ENCODE measurements at regions not wholly inside any gene's neighbourhood (a gene's known extent, or its start where the extent isn't known, plus 50 kb on each side); places are given as distances from the start of the nearest gene placed in this dataset.

- no peak for DNase-seq
- 82 to 84% methylated on average over 3 of the region's 3 CpGs for WGBS, 2 donors
- no peak overlapping the region for H3K4me3 ChIP-seq
- no peaks in the 10 kb centered on the region for H3K27me3 ChIP-seq
- H3K36me3 ChIP-seq: no peaks in the 10 kb centered on the region
- no peaks in the 10 kb centered on the region for H3K9me3 ChIP-seq
- no peaks in the 10 kb centered on the region for H3K4me1 ChIP-seq
- TF ChIP-seq CTCF (IDR thresholded peaks at IDR 0.05): no peak
- no peak for TF ChIP-seq EP300 (IDR thresholded peaks at IDR 0.05)
- H3K27ac ChIP-seq: no peak overlapping the region
- intact Hi-C loops (cut with DNase I): no loop called here
These were observed 870.4 kb downstream of the CDH8 start for GRCh38 chr16:61165797-61166196.

- 70 to 87% methylated on average over 4 of the region's 4 CpGs for whole genome bisulfite sequencing, 2 donors
- TF ChIP-seq CTCF (IDR thresholded peaks at IDR 0.05): no peak
- TF ChIP-seq EP300 (IDR thresholded peaks at IDR 0.05): no peak
- TF ChIP-seq POLR2AphosphoS5 (IDR thresholded peaks at IDR 0.05): no peak
- TF ChIP-seq POLR2A (IDR thresholded peaks at IDR 0.05): no peak
- no peaks in the 10 kb centered on the region for H3K27me3 ChIP-seq
- H3K4me1 ChIP-seq: no peaks in the 10 kb centered on the region
- no peak for DNase-seq
- no peak overlapping the region for H3K27ac ChIP-seq
- no peak overlapping the region for H3K4me3 ChIP-seq
- H3K36me3 ChIP-seq: no peaks in the 10 kb centered on the region
- intact Hi-C loops (cut with DNase I): no loop called here
- H3K9me3 ChIP-seq: peaks cover 0 to 3% (median 0%) of the 10 kb centered on the region in 4 donors
These were observed 885.9 kb downstream of the CDH8 start for GRCh38 chr16:61150351-61150750.

GRCh38 chr16:61149709-61150108, 886.5 kb downstream of the CDH8 start:
- no peak for DNase-seq
- Histone ChIP-seq H3K27me3 (no peaks in the 10 kb centered on the region), H3K27ac (no peak overlapping the region), H3K4me3 (no peak overlapping the region), H3K36me3 (no peaks in the 10 kb centered on the region), H3K9me3 (peaks cover 0 to 3% (median 0%) of the 10 kb centered on the region in 4 donors), H3K4me1 (no peaks in the 10 kb centered on the region)
- TF ChIP-seq EP300 (IDR thresholded peaks at IDR 0.05): no peak
- no peak for TF ChIP-seq CTCF (IDR thresholded peaks at IDR 0.05)
- no peak for TF ChIP-seq POLR2AphosphoS5 (IDR thresholded peaks at IDR 0.05)
- no peak for TF ChIP-seq POLR2A (IDR thresholded peaks at IDR 0.05)
- 65 to 67% methylated on average over 5 of the region's 5 CpGs for WGBS, 2 donors
- intact Hi-C loops (cut with DNase I): no loop called here

GRCh38 chr16:61148930-61149329, 887.3 kb downstream of the CDH8 start:
- DNase-seq: no peak
- H3K9me3 ChIP-seq: peaks cover 0 to 3% (median 0%) of the 10 kb centered on the region in 4 donors
- no peaks in the 10 kb centered on the region for H3K36me3 ChIP-seq
- 68 to 81% methylated on average over 3 of the region's 3 CpGs for WGBS, 2 donors
- H3K27ac ChIP-seq: no peak overlapping the region
- intact Hi-C loops (cut with DNase I): no loop called here
- no peaks in the 10 kb centered on the region for H3K4me1 ChIP-seq
- H3K4me3 ChIP-seq: no peak overlapping the region
- TF ChIP-seq EP300 (IDR thresholded peaks at IDR 0.05): no peak
- TF ChIP-seq CTCF (IDR thresholded peaks at IDR 0.05): no peak
- TF ChIP-seq POLR2AphosphoS5 (IDR thresholded peaks at IDR 0.05): no peak
- no peak for TF ChIP-seq POLR2A (IDR thresholded peaks at IDR 0.05)
- H3K27me3 ChIP-seq: no peaks in the 10 kb centered on the region

- Histone ChIP-seq H3K4me1 (no peaks in the 10 kb centered on the region), H3K9me3 (peaks cover 0 to 3% (median 0%) of the 10 kb centered on the region in 4 donors), H3K27ac (no peak overlapping the region), H3K27me3 (no peaks in the 10 kb centered on the region), H3K4me3 (no peak overlapping the region), H3K36me3 (no peaks in the 10 kb centered on the region)
- TF ChIP-seq POLR2AphosphoS5 (IDR thresholded peaks at IDR 0.05): no peak
- no peak for TF ChIP-seq POLR2A (IDR thresholded peaks at IDR 0.05)
- TF ChIP-seq CTCF (IDR thresholded peaks at IDR 0.05): no peak
- TF ChIP-seq EP300 (IDR thresholded peaks at IDR 0.05): no peak
- intact Hi-C loops (cut with DNase I): no loop called here
- WGBS, 2 donors: 52 to 57% methylated on average over 1 of the region's 1 CpG
- no peak for DNase-seq
These were observed 889.8 kb downstream of the CDH8 start for GRCh38 chr16:61146429-61146828.
